Endothelial cell of umbilical vein (primary cell): ENCODE measurements at regions not wholly inside any gene's neighbourhood (a gene's known extent, or its start where the extent isn't known, plus 50 kb on each side); places are given as distances from the start of the nearest gene placed in this dataset.

ENCODE experiments used
- BruUV-seq: library from RNA; stranded (reverse); fragments of 400-500 nt; replicated peaks from 2 replicates; lab custom pipeline; 2021; lab: Mats Ljungman, UMichigan
- CTCF ChIA-PET: fragments of 300-600, 350-600 bp; sonication (Branson Sonifier 250); formaldehyde crosslinking; loops from one replicate; lab custom pipeline; 2021; ENCODE audit warnings: antibody characterized with exemption, inconsistent platforms; lab: Charles Lee
- POLR2A ChIA-PET: fragments of 300-600, 350-600 bp; sonication (Branson Sonifier 250); formaldehyde crosslinking; loops from one replicate; lab custom pipeline; 2021; ENCODE audit warnings: antibody characterized with exemption, inconsistent platforms; lab: Charles Lee
- DNase-seq: peaks from one replicate; pipeline ENCODE4 v3.0.0-alpha.2; 2011; ENCODE audit warnings: low read depth, low spot score
- FAIRE-seq: peaks from 2 replicates; lab custom pipeline; 2011; peaks lifted over from hg19 to GRCh38; lab: Jason Lieb, UNC
- H2AFZ ChIP-seq: 2 replicates; pipeline ENCODE4 v1.6.0; 2012; ENCODE audit warnings: low read depth, low read length, control low read depth, inconsistent platforms
- H3K27ac ChIP-seq: 2 replicates; pipeline ENCODE4 v1.5.1; 2011; ENCODE audit warnings: low read depth, mild to moderate bottlenecking, control low read depth, low read length, moderate library complexity; ENCODE audit not compliant: insufficient read depth
- H3K27me3 ChIP-seq, 2 experiments: 2 replicates each; pipeline versions ENCODE4 v1.6.0 to v1.6.1; 2011; ENCODE audit warnings: low read length in 2 of 2, mixed read lengths in 1 of 2; ENCODE audit not compliant: control insufficient read depth in 2 of 2, insufficient read depth in 2 of 2
- H3K36me3 ChIP-seq, 2 experiments: 2 replicates in 1 of 2; 3 replicates in 1 of 2; pipeline ENCODE4 v1.5.1; 2011; ENCODE audit warnings: low read length in 2 of 2, mild to moderate bottlenecking in 1 of 2, moderate library complexity in 1 of 2; ENCODE audit not compliant: control insufficient read depth in 2 of 2, insufficient read depth in 2 of 2; ENCODE audit errors: extremely low read depth in 1 of 2
- H3K4me1 ChIP-seq: 3 replicates; pipeline ENCODE4 v1.5.1; 2011; ENCODE audit warnings: mild to moderate bottlenecking, low read length; ENCODE audit not compliant: control insufficient read depth, insufficient read depth; ENCODE audit errors: extremely low read depth
- H3K4me2 ChIP-seq: 2 replicates; pipeline ENCODE4 v1.6.1; 2011; ENCODE audit warnings: low read length, control low read depth, mixed read lengths; ENCODE audit not compliant: insufficient read depth
- H3K4me3 ChIP-seq, 3 experiments: fragments of 200-600 bp in 1 of 3; sonication (generic), shearing (Covaris generic) in 1 of 3; replicated peaks in 1 of 3; 2 replicates each; pipeline ENCODE4 v1.5.1; 2011 to 2016; ENCODE audit warnings: control low read depth in 3 of 3, low read length in 3 of 3, mild to moderate bottlenecking in 2 of 3, inconsistent platforms in 1 of 3, low read depth in 1 of 3, moderate library complexity in 1 of 3; ENCODE audit not compliant: insufficient read depth in 1 of 3
- H3K79me2 ChIP-seq: 2 replicates; pipeline ENCODE4 v1.6.0; 2012; ENCODE audit warnings: low read length, inconsistent platforms; ENCODE audit not compliant: control insufficient read depth, insufficient read depth
- H3K9ac ChIP-seq: replicated peaks from 2 replicates; pipeline ENCODE3; 2011; ENCODE audit warnings: low read length, control low read depth; ENCODE audit not compliant: insufficient read depth; ENCODE audit errors: extremely low read depth
- H3K9me1 ChIP-seq: replicated peaks from 3 replicates; pipeline ENCODE4 v1.6.0; 2011; ENCODE audit warnings: mild to moderate bottlenecking, low read length; ENCODE audit not compliant: control insufficient read depth, insufficient read depth; ENCODE audit errors: extremely low read depth
- H3K9me3 ChIP-seq: replicated peaks from 2 replicates; pipeline ENCODE4 v1.5.1; 2012; ENCODE audit warnings: low read length, inconsistent platforms; ENCODE audit not compliant: control insufficient read depth, insufficient read depth
- H4K20me1 ChIP-seq: replicated peaks from 2 replicates; pipeline ENCODE3; 2011; ENCODE audit warnings: mild to moderate bottlenecking, low read length; ENCODE audit not compliant: control insufficient read depth, insufficient read depth; ENCODE audit errors: extremely low read depth
- CTCF ChIP-seq, 2 donors: IDR thresholded peaks; 1 replicate in 1 of 2; 2 replicates in 1 of 2; pipeline ENCODE4 v1.5.1; 2011; ENCODE audit warnings: low read length in 2 of 2, mild to moderate bottlenecking in 2 of 2, moderate library complexity in 2 of 2, control low read depth in 1 of 2, inconsistent platforms in 1 of 2, low read depth in 1 of 2; ENCODE audit not compliant: insufficient read depth in 1 of 2; ENCODE audit errors: extremely low read depth in 1 of 2
- EZH2 ChIP-seq: IDR thresholded peaks from 2 replicates; pipeline ENCODE4 v1.6.1; 2012; ENCODE audit warnings: borderline replicate concordance, low read depth, mild to moderate bottlenecking, moderate library complexity, low read length, inconsistent platforms; ENCODE audit not compliant: severe bottlenecking
- FOS ChIP-seq: IDR thresholded peaks from 2 replicates; pipeline ENCODE4 v1.6.1; 2011; ENCODE audit warnings: mild to moderate bottlenecking, low read length, moderate library complexity, borderline replicate concordance; ENCODE audit not compliant: insufficient read depth
- GATA2 ChIP-seq: IDR thresholded peaks from 2 replicates; pipeline ENCODE4 v1.7.0; 2011; ENCODE audit warnings: low read depth, mild to moderate bottlenecking, moderate library complexity, mixed read lengths, low read length; ENCODE audit not compliant: insufficient read length, insufficient read depth
- JUN ChIP-seq: IDR thresholded peaks from 2 replicates; pipeline ENCODE4 v1.6.1; 2011; ENCODE audit warnings: borderline replicate concordance, low read depth; ENCODE audit not compliant: insufficient read length, insufficient read depth
- MAX ChIP-seq: IDR thresholded peaks from 2 replicates; pipeline ENCODE4 v1.6.1; 2011; ENCODE audit not compliant: insufficient read depth, insufficient read length
- MYC ChIP-seq: IDR thresholded peaks from one replicate; pipeline ENCODE4 v1.6.1; 2011; ENCODE audit warnings: mild to moderate bottlenecking, low read depth, low read length
- POLR2A ChIP-seq: IDR thresholded peaks from 2 replicates; pipeline ENCODE4 v1.6.1; 2012; ENCODE audit warnings: low read depth, mild to moderate bottlenecking, control low read depth, low read length
- POLR2AphosphoS5 ChIP-seq: IDR thresholded peaks from 2 replicates; pipeline ENCODE4 v1.6.1; 2012; ENCODE audit warnings: low read depth, mild to moderate bottlenecking, control low read depth, low read length, moderate library complexity; ENCODE audit not compliant: insufficient read depth
- dilution Hi-C: fragments of 300-500 bp; cut with MboI; formaldehyde crosslinking; loops from one replicate; pipeline ENCODE4 v1.15.0; 2019; ENCODE audit warnings: low sequenced_read_pairs; ENCODE audit not compliant: extremely low pct_ligation_motif_present
- intact Hi-C: fragments of 100-400 bp; cut with micrococcal nuclease; formaldehyde crosslinking; loops from one replicate; pipeline ENCODE4 v1.10.0; 2022

- Histone ChIP-seq H3K79me2 (no peaks in the 10 kb centered on the region), H2AFZ (no peak overlapping the region), H3K4me1 (no peaks in the 10 kb centered on the region), H3K27me3 (no peaks in the 10 kb centered on the region), H3K9me3 (no peaks in the 10 kb centered on the region), H3K36me3 (no peaks in the 10 kb centered on the region), H3K9me1 (no peaks in the 10 kb centered on the region), H3K4me2 (no peak overlapping the region), H3K4me3 (no peak overlapping the region), H3K27ac (no peak overlapping the region), H4K20me1 (no peaks in the 10 kb centered on the region), H3K9ac (no peak overlapping the region)
- BruUV-seq, result no TSS peak
- ChIA-PET CTCF (interaction anchor here (1.0 kb wide), 1 partner anchor 19 kb away, joined by 4 read pairs; no protein-coding TSS in a partner anchor), POLR2A (no interaction called here)
- intact Hi-C loops (no loop called here), dilution Hi-C loops (no loop called here)
- no peak for TF ChIP-seq MAX
- no peak for TF ChIP-seq JUN
- no peak for TF ChIP-seq POLR2A
- TF ChIP-seq GATA2, result no peak
- TF ChIP-seq POLR2AphosphoS5, result no peak
- TF ChIP-seq EZH2, result no peak
- DNase-seq, result no peak
- FAIRE-seq, result no peak
Measured at GRCh38 chr18:1604751-1605150, 700.1 kb downstream of the ADCYAP1 start.

- Histone ChIP-seq H4K20me1 (no peaks in the 10 kb centered on the region), H3K36me3 (no peaks in the 10 kb centered on the region), H3K27ac (no peak overlapping the region), H3K79me2 (no peaks in the 10 kb centered on the region), H3K4me2 (no peak overlapping the region), H3K27me3 (no peaks in the 10 kb centered on the region), H3K9ac (no peak overlapping the region), H2AFZ (no peak overlapping the region), H3K9me1 (no peaks in the 10 kb centered on the region), H3K4me1 (no peaks in the 10 kb centered on the region), H3K4me3 (no peak overlapping the region), H3K9me3 (no peaks in the 10 kb centered on the region)
- BruUV-seq, result no TSS peak
- ChIA-PET CTCF (no interaction called here), POLR2A (no interaction called here)
- TF ChIP-seq MAX, result no peak
- TF ChIP-seq FOS, result no peak
- TF ChIP-seq POLR2AphosphoS5, result no peak
- no peak for TF ChIP-seq EZH2
- no peak for TF ChIP-seq JUN
- TF ChIP-seq GATA2, result no peak
- TF ChIP-seq MYC, result no peak
- TF ChIP-seq CTCF (IDR thresholded peaks at IDR 0.05; ENCODE audit: extremely low read depth in 1 of 2, insufficient read depth in 1 of 2, low read depth in 1 of 2, low read length in 2 of 2), result no peak
- TF ChIP-seq POLR2A, result no peak
- intact Hi-C loops, result no loop called here
- dilution Hi-C loops, result no loop called here
- DNase-seq (no peak), FAIRE-seq (no peak)
Measured at GRCh38 chr18:1618364-1618763, 713.7 kb downstream of the ADCYAP1 start.
